Suprapubic skin (tissue), 4 donors: ENCODE measurements at regions not wholly inside any gene's neighbourhood (a gene's known extent, or its start where the extent isn't known, plus 50 kb on each side); places are given as distances from the start of the nearest gene placed in this dataset.

Experiments used
- DNase-seq, 2 donors: peaks; one replicate each; pipeline ENCODE4 v3.0.0-alpha.2; 2019; ENCODE audit warnings: low spot score in 2 of 2
- H3K27ac ChIP-seq: fragments of 200-600 bp; sonication (generic); one replicate; pipeline ENCODE4 v1.5.1; 2019
- H3K27me3 ChIP-seq: fragments of 200-600 bp; sonication (generic); one replicate; pipeline ENCODE4 v1.5.1; 2019
- H3K36me3 ChIP-seq: fragments of 200-600 bp; sonication (generic); one replicate; pipeline ENCODE4 v1.5.1; 2019
- H3K4me1 ChIP-seq: fragments of 200-600 bp; sonication (generic); one replicate; pipeline ENCODE4 v1.5.1; 2019
- H3K4me3 ChIP-seq: fragments of 200-600 bp; sonication (generic); one replicate; pipeline ENCODE4 v1.5.1; 2019; ENCODE audit warnings: mild to moderate bottlenecking
- H3K9me3 ChIP-seq: fragments of 200-600 bp; sonication (generic); one replicate; pipeline ENCODE4 v1.5.1; 2019
- EP300 ChIP-seq: sonication (generic); formaldehyde crosslinking; IDR thresholded peaks from one replicate; pipeline ENCODE4 v1.6.1; 2017; ENCODE audit warnings: antibody characterized with exemption
- POLR2A ChIP-seq, 2 donors: fragments of 450-650 bp; IDR thresholded peaks; one replicate each; pipeline ENCODE4 v1.6.1; 2017; ENCODE audit warnings: antibody characterized with exemption in 2 of 2, mild to moderate bottlenecking in 2 of 2, moderate library complexity in 2 of 2
- POLR2AphosphoS5 ChIP-seq, 3 donors: sonication (generic); formaldehyde crosslinking; IDR thresholded peaks; one replicate each; pipeline ENCODE4 v1.6.1; 2017; ENCODE audit warnings: antibody characterized with exemption in 3 of 3
- WGBS: methylation state at CpG from one replicate; pipeline ENCODE4 v1.1.5; 2018; 5-methylcytosine and 5-hydroxymethylcytosine counted together
- TF ChIP-seq, protein P1 (sequence below), 2 donors: fragments of 200-600 bp in 1 of 2; fragments of 450-650 bp in 1 of 2; sonication (generic) in 1 of 2; IDR thresholded peaks; one replicate each; pipeline ENCODE4 v1.5.1; 2016 to 2019; ENCODE audit warnings: antibody characterized with exemption in 2 of 2, mild to moderate bottlenecking in 1 of 2, moderate library complexity in 1 of 2

DNA sequence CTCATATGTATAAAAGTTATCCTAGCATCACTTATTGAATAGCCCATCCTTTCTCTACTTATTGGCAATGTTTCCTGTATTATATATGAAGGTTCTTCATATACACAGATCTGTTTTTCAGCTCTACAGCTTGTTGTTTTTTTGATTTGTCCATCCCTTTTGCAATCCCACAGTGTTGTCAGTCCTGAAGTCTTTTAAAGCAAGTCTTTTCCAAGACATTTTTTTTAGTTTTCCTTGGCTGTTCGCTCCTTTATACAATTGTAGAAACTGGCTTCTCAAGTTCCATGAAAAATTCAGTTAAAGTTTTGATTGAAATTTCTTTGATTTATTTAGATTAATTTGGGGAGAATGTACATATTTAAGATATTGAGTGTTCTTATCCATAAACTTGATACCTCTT, 295.3 kb upstream of the SORL1-AS1 start:
- Histone ChIP-seq H3K27me3 (no peaks in the 10 kb centered on the region), H3K4me3 (no peak overlapping the region), H3K27ac (no peak overlapping the region), H3K36me3 (no peaks in the 10 kb centered on the region), H3K4me1 (no peaks in the 10 kb centered on the region), H3K9me3 (no peaks in the 10 kb centered on the region)
- TF ChIP-seq POLR2AphosphoS5 (IDR thresholded peaks at IDR 0.05): no peak
- TF ChIP-seq, protein P1, sequence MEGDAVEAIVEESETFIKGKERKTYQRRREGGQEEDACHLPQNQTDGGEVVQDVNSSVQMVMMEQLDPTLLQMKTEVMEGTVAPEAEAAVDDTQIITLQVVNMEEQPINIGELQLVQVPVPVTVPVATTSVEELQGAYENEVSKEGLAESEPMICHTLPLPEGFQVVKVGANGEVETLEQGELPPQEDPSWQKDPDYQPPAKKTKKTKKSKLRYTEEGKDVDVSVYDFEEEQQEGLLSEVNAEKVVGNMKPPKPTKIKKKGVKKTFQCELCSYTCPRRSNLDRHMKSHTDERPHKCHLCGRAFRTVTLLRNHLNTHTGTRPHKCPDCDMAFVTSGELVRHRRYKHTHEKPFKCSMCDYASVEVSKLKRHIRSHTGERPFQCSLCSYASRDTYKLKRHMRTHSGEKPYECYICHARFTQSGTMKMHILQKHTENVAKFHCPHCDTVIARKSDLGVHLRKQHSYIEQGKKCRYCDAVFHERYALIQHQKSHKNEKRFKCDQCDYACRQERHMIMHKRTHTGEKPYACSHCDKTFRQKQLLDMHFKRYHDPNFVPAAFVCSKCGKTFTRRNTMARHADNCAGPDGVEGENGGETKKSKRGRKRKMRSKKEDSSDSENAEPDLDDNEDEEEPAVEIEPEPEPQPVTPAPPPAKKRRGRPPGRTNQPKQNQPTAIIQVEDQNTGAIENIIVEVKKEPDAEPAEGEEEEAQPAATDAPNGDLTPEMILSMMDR (IDR thresholded peaks at IDR 0.05): no peak
- 88% methylated on average over 1 of the region's 1 CpG for WGBS
- no peak for DNase-seq

DNA sequence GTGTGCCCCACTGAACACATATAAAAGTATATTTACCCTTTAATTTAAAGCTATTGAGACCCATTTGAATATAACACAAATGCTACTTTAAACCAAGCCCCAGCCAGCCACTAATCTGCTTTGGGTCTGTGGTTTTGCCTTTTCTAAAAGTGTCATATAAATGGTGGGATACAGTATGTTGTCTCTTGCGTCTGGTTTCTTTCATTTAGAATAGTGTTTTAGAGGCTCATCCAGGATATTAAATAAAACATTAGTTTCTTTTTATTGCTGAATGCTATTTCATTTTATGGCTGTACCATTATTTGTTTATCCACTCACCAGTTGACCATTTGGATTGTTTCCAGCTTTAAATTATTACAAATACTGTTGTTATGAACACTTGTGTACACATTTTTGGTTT, 290.5 kb upstream of the SORL1-AS1 start:
- Histone ChIP-seq H3K27me3 (no peaks in the 10 kb centered on the region), H3K27ac (no peak overlapping the region), H3K4me1 (peaks cover 12% of the 10 kb centered on the region), H3K9me3 (no peaks in the 10 kb centered on the region), H3K36me3 (no peaks in the 10 kb centered on the region), H3K4me3 (no peak overlapping the region)
- TF ChIP-seq POLR2A (IDR thresholded peaks at IDR 0.05) (no peak), POLR2AphosphoS5 (IDR thresholded peaks at IDR 0.05) (no peak)
- WGBS: 100% methylated on average over 1 of the region's 1 CpG
- no peak for DNase-seq

DNA sequence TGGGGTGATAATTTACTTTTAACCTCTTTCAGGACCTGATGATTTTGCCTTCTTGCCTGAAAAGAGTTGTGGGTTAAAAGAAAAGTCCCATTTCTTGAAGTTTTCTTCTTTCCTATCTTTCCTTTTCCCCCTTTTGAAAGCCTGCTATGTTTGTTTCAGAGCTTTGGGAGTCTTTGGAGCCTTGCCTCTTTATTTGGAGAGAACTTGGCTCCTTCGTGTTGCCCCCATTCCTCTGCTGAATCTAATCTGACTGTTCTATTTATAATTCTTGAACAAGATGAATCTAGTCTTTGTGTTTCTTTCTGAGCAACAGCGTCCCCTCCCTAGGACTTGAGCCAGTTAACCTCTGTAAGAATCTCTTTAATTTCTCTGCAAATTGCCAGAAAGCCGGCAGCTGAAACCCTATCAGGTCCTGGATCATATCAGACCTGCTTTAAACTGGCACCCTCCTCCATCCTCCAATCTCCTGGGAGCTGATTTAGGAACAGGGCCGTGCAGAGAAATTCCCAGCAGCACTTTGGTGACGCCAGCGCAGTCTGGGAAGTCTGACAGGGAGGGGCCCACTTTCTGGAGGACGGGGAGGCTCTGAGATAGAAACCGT, 289.1 kb upstream of the SORL1-AS1 start:
- TF ChIP-seq EP300 (no peak), POLR2A (IDR thresholded peaks at IDR 0.05) (no peak), POLR2AphosphoS5 (IDR thresholded peaks at IDR 0.05) (no peak)
- TF ChIP-seq, protein P1 (IDR thresholded peaks at IDR 0.05): no peak
- H3K27ac ChIP-seq: peak overlapping the region; percentile 56
- 20% methylated on average over 8 of the region's 8 CpGs for WGBS
- H3K36me3 ChIP-seq: no peaks in the 10 kb centered on the region
- peak in 1 of 2 donors; percentile 77 for DNase-seq
- H3K4me3 ChIP-seq: no peak overlapping the region
- no peaks in the 10 kb centered on the region for H3K27me3 ChIP-seq
- H3K4me1 ChIP-seq: peaks cover 12% of the 10 kb centered on the region
- no peaks in the 10 kb centered on the region for H3K9me3 ChIP-seq

DNA sequence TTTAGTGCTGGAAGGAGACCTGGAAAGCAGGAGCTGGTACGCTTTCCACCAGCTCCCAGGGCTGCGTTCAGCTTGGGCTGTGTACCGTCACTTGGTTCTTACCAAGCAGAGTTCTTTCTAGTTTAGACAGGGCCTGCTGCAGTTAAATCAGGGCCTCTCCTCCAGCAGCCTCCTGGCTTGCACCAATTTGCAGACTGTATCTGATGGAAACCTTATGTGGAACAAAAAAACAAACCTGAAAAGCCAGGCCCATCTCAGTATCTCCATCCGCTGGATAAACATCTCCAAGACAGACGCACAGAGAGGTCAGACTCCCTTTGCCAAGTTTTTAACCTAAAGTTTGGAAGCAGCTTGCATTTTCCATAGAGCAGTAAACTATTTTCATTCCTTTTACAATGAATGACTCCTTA, 288.6 kb upstream of the SORL1-AS1 start:
- no peak for DNase-seq

DNA sequence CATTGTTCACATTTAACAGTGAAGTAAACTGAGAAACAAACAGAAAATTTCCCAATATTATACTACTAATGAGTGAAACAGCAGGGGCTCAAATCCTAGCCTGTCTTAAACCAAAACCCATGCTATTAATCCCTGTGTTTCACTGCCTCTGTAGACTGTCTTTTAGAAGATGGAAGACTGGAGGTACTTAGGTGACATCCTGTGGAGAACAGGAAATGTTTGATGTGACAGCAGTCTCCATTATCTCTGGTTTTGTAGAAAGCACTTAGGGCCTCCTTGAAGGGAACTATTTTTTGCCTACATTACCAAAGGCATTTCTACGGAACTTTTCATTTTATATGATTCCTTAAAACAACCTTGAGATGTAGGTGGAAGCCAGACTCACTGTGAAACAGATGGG, 288.1 kb upstream of the SORL1-AS1 start:
- Histone ChIP-seq H3K27me3 (no peaks in the 10 kb centered on the region), H3K36me3 (no peaks in the 10 kb centered on the region), H3K27ac (peak overlapping the region; percentile 56), H3K9me3 (no peaks in the 10 kb centered on the region), H3K4me3 (no peak overlapping the region), H3K4me1 (peaks cover 12% of the 10 kb centered on the region)
- WGBS: 88% methylated on average over 1 of the region's 1 CpG
- DNase-seq: no peak
- TF ChIP-seq EP300: no peak

More for the DNA sequence above, 288.6 kb upstream of the SORL1-AS1 start:
- Histone ChIP-seq H3K4me3 (no peak overlapping the region), H3K4me1 (peaks cover 12% of the 10 kb centered on the region), H3K27ac (peak overlapping the region; percentile 56), H3K27me3 (no peaks in the 10 kb centered on the region), H3K36me3 (no peaks in the 10 kb centered on the region), H3K9me3 (no peaks in the 10 kb centered on the region)
- no peak for TF ChIP-seq POLR2AphosphoS5 (IDR thresholded peaks at IDR 0.05)
- TF ChIP-seq POLR2A (IDR thresholded peaks at IDR 0.05): no peak
- TF ChIP-seq EP300: no peak
- TF ChIP-seq, protein P1 (IDR thresholded peaks at IDR 0.05): no peak
- 58% methylated on average over 5 of the region's 5 CpGs for WGBS

DNA sequence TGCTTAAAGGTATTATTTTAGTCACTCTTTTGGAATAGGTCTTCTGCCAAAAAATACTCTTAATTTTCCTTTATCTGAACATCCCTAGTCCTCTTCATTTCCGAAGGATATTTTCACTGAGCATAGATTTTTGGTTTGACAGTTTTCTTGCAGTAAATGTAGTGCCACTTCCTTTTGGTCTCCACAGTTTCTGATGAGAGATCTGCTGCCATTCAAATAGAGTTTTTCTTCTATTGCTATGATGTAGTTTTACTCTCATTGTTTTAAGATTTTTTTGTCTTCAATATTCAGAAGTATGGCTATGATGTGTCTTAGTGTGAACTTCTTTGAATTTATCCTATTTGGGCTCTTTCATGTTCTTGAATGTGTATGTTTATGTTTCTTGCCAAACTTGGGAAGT, 281.1 kb upstream of the SORL1-AS1 start:
- no peak for DNase-seq
- Histone ChIP-seq H3K9me3 (no peaks in the 10 kb centered on the region), H3K36me3 (no peaks in the 10 kb centered on the region), H3K4me1 (no peaks in the 10 kb centered on the region), H3K4me3 (no peak overlapping the region), H3K27ac (no peak overlapping the region), H3K27me3 (no peaks in the 10 kb centered on the region)
- no peak for TF ChIP-seq POLR2AphosphoS5 (IDR thresholded peaks at IDR 0.05)
- no peak for TF ChIP-seq EP300
- TF ChIP-seq, protein P1 (IDR thresholded peaks at IDR 0.05): no peak
- TF ChIP-seq POLR2A (IDR thresholded peaks at IDR 0.05): no peak
- whole genome bisulfite sequencing: 91% methylated on average over 1 of the region's 1 CpG
